Vagina (tissue), 2 donors: ENCODE measurements at regions not wholly inside any gene's neighbourhood (a gene's known extent, or its start where the extent isn't known, plus 50 kb on each side); places are given as distances from the start of the nearest gene placed in this dataset.

Source experiments
- DNase-seq, 2 donors: peaks; one replicate each; pipeline ENCODE4 v3.0.0-alpha.2; 2017; ENCODE audit errors: extremely low spot score in 2 of 2
- H3K27ac ChIP-seq: fragments of 200-600 bp; sonication (generic); one replicate; pipeline ENCODE4 v1.5.1; 2019
- H3K27me3 ChIP-seq: fragments of 200-600 bp; sonication (generic); one replicate; pipeline ENCODE4 v1.5.1; 2019
- H3K36me3 ChIP-seq, 2 donors: fragments of 200-600 bp; sonication (generic); one replicate each; pipeline ENCODE4 v1.5.1; 2017 to 2019
- H3K4me1 ChIP-seq: fragments of 200-600 bp; sonication (generic); one replicate; pipeline ENCODE4 v1.5.1; 2019
- H3K4me3 ChIP-seq, 2 donors: fragments of 200-600 bp; sonication (generic); 1 replicate in 1 of 2; 2 replicates in 1 of 2; pipeline ENCODE4 v1.5.1; 2016 to 2019
- H3K9me3 ChIP-seq: fragments of 200-600 bp; sonication (generic); one replicate; pipeline ENCODE4 v1.5.1; 2019
- POLR2A ChIP-seq, 2 donors: fragments of 450-650 bp; IDR thresholded peaks; one replicate each; pipeline ENCODE4 v1.6.1; 2017; ENCODE audit warnings: antibody characterized with exemption in 2 of 2, mild to moderate bottlenecking in 2 of 2, moderate library complexity in 2 of 2
- POLR2AphosphoS5 ChIP-seq, 2 donors: sonication (generic); formaldehyde crosslinking; IDR thresholded peaks; one replicate each; pipeline ENCODE4 v1.9.0; 2017; ENCODE audit warnings: antibody characterized with exemption in 2 of 2, mild to moderate bottlenecking in 2 of 2, low read depth in 1 of 2; ENCODE audit not compliant: insufficient read depth in 1 of 2
- intact Hi-C: fragments of 100-400 bp; cut with DNase I; formaldehyde crosslinking; loops from one replicate; pipeline ENCODE4 v1.15.1; 2023
- TF ChIP-seq, protein P1 (sequence below), 3 experiments: fragments of 450-650 bp in 2 of 3; fragments of 200-600 bp in 1 of 3; sonication (generic) in 1 of 3; IDR thresholded peaks; one replicate each; pipeline ENCODE4 v1.5.1; 2017 to 2019; ENCODE audit warnings: antibody characterized with exemption in 3 of 3, mild to moderate bottlenecking in 2 of 3, moderate library complexity in 2 of 3

DNA sequence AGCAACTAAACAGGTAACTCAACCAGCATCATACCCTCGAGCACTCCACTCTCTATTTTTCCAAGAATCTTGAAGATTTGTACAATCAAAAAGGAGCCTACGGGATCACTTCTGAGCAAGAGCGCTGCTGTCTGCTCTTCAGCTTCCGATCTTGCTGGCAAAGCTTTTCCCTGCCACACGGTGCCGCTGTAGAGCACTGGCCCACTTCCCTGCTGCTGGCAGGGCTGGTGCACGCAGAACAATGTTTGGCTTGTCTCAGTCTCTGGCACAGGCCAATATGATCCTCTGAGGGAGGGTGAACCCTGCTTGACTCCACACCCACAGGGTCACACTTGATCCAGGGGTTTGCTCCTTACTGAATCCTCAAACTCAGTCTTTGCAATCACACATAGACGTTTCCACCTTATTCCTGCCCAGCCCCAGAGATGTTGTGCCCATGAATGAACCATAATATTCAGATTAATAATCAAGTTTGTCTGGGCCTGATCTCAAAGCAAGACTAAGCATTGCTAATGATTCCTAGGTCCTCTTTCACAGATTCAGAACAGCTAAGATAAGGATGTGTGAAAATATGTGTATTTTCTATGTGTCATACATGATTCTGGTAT lies 536.6 kb downstream of the SOX6 start:
- Histone ChIP-seq H3K9me3 (no peaks in the 10 kb centered on the region), H3K4me1 (peaks cover 7% of the 10 kb centered on the region), H3K4me3 (no peak overlapping the region), H3K36me3 (no peaks in the 10 kb centered on the region), H3K27ac (no peak overlapping the region), H3K27me3 (no peaks in the 10 kb centered on the region)
- TF ChIP-seq POLR2A (IDR thresholded peaks at IDR 0.05) (no peak), POLR2AphosphoS5 (IDR thresholded peaks at IDR 0.05; ENCODE audit: insufficient read depth in 1 of 2, low read depth in 1 of 2) (peak in 1 of 2 donors; percentile 44)
- TF ChIP-seq, protein P1, sequence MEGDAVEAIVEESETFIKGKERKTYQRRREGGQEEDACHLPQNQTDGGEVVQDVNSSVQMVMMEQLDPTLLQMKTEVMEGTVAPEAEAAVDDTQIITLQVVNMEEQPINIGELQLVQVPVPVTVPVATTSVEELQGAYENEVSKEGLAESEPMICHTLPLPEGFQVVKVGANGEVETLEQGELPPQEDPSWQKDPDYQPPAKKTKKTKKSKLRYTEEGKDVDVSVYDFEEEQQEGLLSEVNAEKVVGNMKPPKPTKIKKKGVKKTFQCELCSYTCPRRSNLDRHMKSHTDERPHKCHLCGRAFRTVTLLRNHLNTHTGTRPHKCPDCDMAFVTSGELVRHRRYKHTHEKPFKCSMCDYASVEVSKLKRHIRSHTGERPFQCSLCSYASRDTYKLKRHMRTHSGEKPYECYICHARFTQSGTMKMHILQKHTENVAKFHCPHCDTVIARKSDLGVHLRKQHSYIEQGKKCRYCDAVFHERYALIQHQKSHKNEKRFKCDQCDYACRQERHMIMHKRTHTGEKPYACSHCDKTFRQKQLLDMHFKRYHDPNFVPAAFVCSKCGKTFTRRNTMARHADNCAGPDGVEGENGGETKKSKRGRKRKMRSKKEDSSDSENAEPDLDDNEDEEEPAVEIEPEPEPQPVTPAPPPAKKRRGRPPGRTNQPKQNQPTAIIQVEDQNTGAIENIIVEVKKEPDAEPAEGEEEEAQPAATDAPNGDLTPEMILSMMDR (IDR thresholded peaks at IDR 0.05) = peak in 2 of 3 experiments; percentile 47 to 69
- no peak for DNase-seq
- intact Hi-C loops = no loop called here

GRCh38 chr11:15821451-15821850 lies 534.9 kb downstream of the SOX6 start:
- TF ChIP-seq POLR2A (IDR thresholded peaks at IDR 0.05) = no peak
- TF ChIP-seq, protein P1 (IDR thresholded peaks at IDR 0.05) = no peak
- no peak for TF ChIP-seq POLR2AphosphoS5 (IDR thresholded peaks at IDR 0.05; ENCODE audit: insufficient read depth in 1 of 2, low read depth in 1 of 2)
- Histone ChIP-seq H3K4me1 (peaks cover 7% of the 10 kb centered on the region), H3K27ac (no peak overlapping the region), H3K27me3 (no peaks in the 10 kb centered on the region), H3K4me3 (no peak overlapping the region), H3K36me3 (no peaks in the 10 kb centered on the region), H3K9me3 (no peaks in the 10 kb centered on the region)
- DNase-seq = no peak
- intact Hi-C loops = no loop called here

DNA sequence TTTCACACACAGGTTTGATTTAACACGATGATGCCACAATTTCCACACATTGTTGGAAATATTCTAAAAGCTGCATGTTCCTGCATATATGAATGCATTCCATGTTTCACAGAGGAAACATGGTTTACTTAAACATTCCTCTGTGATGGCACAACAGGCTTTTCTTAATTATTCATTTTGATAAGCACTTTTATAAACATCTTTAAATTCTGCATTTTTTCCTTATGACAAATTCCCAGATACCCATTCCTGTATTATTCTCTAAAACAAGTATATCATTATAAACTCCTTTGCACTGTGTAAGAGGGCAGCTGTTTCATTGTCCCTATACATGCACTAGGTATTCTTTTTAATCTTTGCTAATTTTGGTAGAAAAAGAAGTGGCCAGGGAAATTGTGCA lies 532.3 kb downstream of the SOX6 start:
- no peaks in the 10 kb centered on the region for H3K9me3 ChIP-seq
- H3K36me3 ChIP-seq = no peaks in the 10 kb centered on the region
- H3K27me3 ChIP-seq = no peaks in the 10 kb centered on the region
- TF ChIP-seq, protein P1 (IDR thresholded peaks at IDR 0.05) = no peak
- no peak for TF ChIP-seq POLR2AphosphoS5 (IDR thresholded peaks at IDR 0.05; ENCODE audit: insufficient read depth in 1 of 2, low read depth in 1 of 2)
- no peak for TF ChIP-seq POLR2A (IDR thresholded peaks at IDR 0.05)
- no peak overlapping the region for H3K27ac ChIP-seq
- H3K4me3 ChIP-seq = no peak overlapping the region
- peaks cover 2% of the 10 kb centered on the region for H3K4me1 ChIP-seq
- no peak for DNase-seq
- intact Hi-C loops = no loop called here

DNA sequence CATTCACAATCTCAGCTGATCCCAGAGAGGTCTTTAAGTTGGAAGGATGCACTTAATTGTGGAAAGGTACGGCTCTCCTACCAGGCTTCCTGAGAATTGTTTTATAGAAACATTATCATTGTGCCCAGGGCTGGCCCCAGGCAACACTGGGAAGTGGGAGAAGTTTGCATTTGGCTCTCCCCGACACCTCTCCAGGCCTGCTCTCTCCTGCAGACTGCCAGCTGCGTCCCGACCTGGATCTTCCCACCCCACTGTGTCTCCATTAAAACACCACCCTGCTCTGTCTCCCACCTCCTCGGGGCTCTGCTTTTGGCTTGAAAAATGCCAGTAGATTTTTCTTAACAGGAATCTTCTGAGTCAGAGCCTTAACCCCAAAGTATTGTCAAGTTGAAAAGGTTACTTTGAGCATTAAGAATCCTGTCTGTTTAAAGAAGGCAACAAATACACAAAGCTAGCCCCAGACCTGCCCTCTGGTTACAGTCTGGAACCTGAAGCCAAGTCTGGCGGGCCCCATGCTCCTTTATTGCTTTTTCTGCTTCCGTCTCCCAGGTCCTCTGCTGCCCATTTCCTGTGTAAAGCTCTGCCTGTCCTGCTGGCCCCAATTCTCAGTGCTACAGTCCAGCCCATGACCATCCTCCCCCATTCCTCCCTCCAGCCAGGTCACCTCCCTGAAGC lies 530.2 kb downstream of the SOX6 start:
- TF ChIP-seq, protein P1 (IDR thresholded peaks at IDR 0.05) = no peak
- TF ChIP-seq POLR2A (IDR thresholded peaks at IDR 0.05) = no peak
- no peak for TF ChIP-seq POLR2AphosphoS5 (IDR thresholded peaks at IDR 0.05; ENCODE audit: insufficient read depth in 1 of 2, low read depth in 1 of 2)
- DNase-seq = no peak
- intact Hi-C loops = no loop called here

GRCh38 chr11:15826826-15827225 lies 529.5 kb downstream of the SOX6 start:
- no peaks in the 10 kb centered on the region for H3K27me3 ChIP-seq
- intact Hi-C loops = no loop called here
- H3K4me3 ChIP-seq = no peak overlapping the region
- H3K4me1 ChIP-seq = no peaks in the 10 kb centered on the region
- DNase-seq = no peak
- H3K9me3 ChIP-seq = no peaks in the 10 kb centered on the region
- TF ChIP-seq, protein P1 (IDR thresholded peaks at IDR 0.05) = peak in 2 of 3 experiments; percentile 12 to 15
- no peak for TF ChIP-seq POLR2AphosphoS5 (IDR thresholded peaks at IDR 0.05; ENCODE audit: insufficient read depth in 1 of 2, low read depth in 1 of 2)
- H3K36me3 ChIP-seq = no peaks in the 10 kb centered on the region
- H3K27ac ChIP-seq = no peak overlapping the region

More for the DNA sequence above, 530.2 kb downstream of the SOX6 start:
- no peaks in the 10 kb centered on the region for H3K4me1 ChIP-seq
- no peaks in the 10 kb centered on the region for H3K27me3 ChIP-seq
- H3K36me3 ChIP-seq = no peaks in the 10 kb centered on the region
- H3K27ac ChIP-seq = no peak overlapping the region
- no peak overlapping the region for H3K4me3 ChIP-seq
- no peaks in the 10 kb centered on the region for H3K9me3 ChIP-seq
